Psoas muscle (tissue), 7 donors: ENCODE measurements at regions not wholly inside any gene's neighbourhood (a gene's known extent, or its start where the extent isn't known, plus 50 kb on each side); places are given as distances from the start of the nearest gene placed in this dataset.

Source experiments
- ATAC-seq, 4 donors: fragments of 200-7000 bp; cut with Tn5 transposase; one replicate each; pipeline ENCODE4 v1.9.1; 2020; ENCODE audit warnings: moderate library complexity in 3 of 4, mild to moderate bottlenecking in 2 of 4
- DNase-seq, 2 donors: peaks; one replicate each; pipeline ENCODE4 v3.0.0-alpha.2; 2020
- H3K27ac ChIP-seq: fragments of 200-600 bp; one replicate; pipeline ENCODE4 v1.8.0; 2022
- H3K27me3 ChIP-seq, 3 donors: fragments of 200-600 bp in 1 of 3; one replicate each; pipeline versions ENCODE4 v1.6.1 to v1.8.0; 2013 to 2022; ENCODE audit warnings: low read length in 2 of 3, mild to moderate bottlenecking in 2 of 3, moderate library complexity in 1 of 3; ENCODE audit not compliant: insufficient read depth in 3 of 3
- H3K36me3 ChIP-seq, 2 donors: fragments of 200-600 bp in 1 of 2; one replicate each; pipeline versions ENCODE4 v1.6.1 to v1.8.0; 2013 to 2022; ENCODE audit warnings: low read depth in 1 of 2, mild to moderate bottlenecking in 1 of 2, moderate library complexity in 1 of 2; ENCODE audit not compliant: insufficient read depth in 1 of 2
- H3K4me1 ChIP-seq: fragments of 200-600 bp; one replicate; pipeline ENCODE4 v1.8.0; 2022
- H3K4me3 ChIP-seq: fragments of 200-600 bp; one replicate; pipeline ENCODE4 v1.8.0; 2022; ENCODE audit warnings: mild to moderate bottlenecking
- H3K9me3 ChIP-seq: fragments of 200-600 bp; one replicate; pipeline ENCODE4 v1.8.0; 2022
- CTCF ChIP-seq: fragments of 200-600 bp; IDR thresholded peaks from one replicate; pipeline ENCODE4 v1.8.0; 2022; ENCODE audit warnings: antibody characterized with exemption
- WGBS, 3 donors: extraction: QIAGEN DNeasy Blood & Tissue Kit; methylation state at CpG; one replicate each; pipeline versions ENCODE4 v1.1.6 to v1.1.7; 2013; 5-methylcytosine and 5-hydroxymethylcytosine counted together
- intact Hi-C, 2 donors: fragments of 100-400 bp; cut with DNase I; formaldehyde crosslinking; loops; one replicate each; pipeline versions ENCODE4 v1.11.0 to v1.14.2; 2022
- donor health status: healthy with polysubstance abuse.
- donor health status: DM: no; HTN: no; CAD: no; lungs with moderate emphysema.
- donor health status: Bipolar disorder and iron deficiency.
- donor health status: healthy.
- donor health status: DM: yes; HTN: yes; CAD: no.
- donor health status: DM: no; HTN: no; CAD: no.
- donor health status: DM: yes; HTN: yes; CAD: no.

- Histone ChIP-seq H3K36me3 (no peaks in the 10 kb centered on the region), H3K4me1 (no peaks in the 10 kb centered on the region), H3K9me3 (no peaks in the 10 kb centered on the region), H3K27ac (no peak overlapping the region), H3K27me3 (no peaks in the 10 kb centered on the region), H3K4me3 (no peak overlapping the region)
- intact Hi-C loops: no loop called here
- no peak for TF ChIP-seq CTCF
- ATAC-seq (no peak), DNase-seq (no peak)
- 15 to 16% (median 16%) methylated on average over 5 of the region's 5 CpGs for WGBS, 3 donors
Observed at GRCh38 chr21:17438635-17439034, 74.2 kb upstream of the CXADR start.

- ATAC-seq: no peak
Observed at GRCh38 chr21:17440969-17441368, 71.9 kb upstream of the CXADR start.

DNA sequence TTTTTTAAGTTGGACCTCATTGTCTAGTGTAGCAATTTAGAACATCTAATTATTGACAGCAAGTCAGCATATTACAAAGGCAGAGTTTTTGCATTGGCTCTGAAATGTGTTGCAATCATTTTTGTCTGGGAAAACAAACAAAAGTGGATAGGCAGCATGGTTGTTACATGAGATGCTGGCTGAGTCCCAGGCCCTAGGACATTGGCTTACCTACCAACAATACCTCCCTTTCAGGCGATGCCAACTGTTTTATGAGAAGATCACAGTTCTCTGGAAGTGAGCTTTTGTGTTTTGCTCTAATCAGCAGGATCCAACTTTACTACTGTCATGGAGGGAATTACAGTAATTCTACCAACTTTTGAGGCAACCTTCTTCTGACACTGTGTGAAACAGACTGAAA is 71.5 kb upstream of the CXADR start:
- no peak overlapping the region for H3K4me3 ChIP-seq
- H3K4me1 ChIP-seq: no peaks in the 10 kb centered on the region
- DNase-seq: no peak
- intact Hi-C loops: no loop called here
- H3K27ac ChIP-seq: no peak overlapping the region
- no peaks in the 10 kb centered on the region for H3K36me3 ChIP-seq
- no peak for TF ChIP-seq CTCF
- whole genome bisulfite sequencing, 3 donors: 40 to 70% (median 45%) methylated on average over 1 of the region's 1 CpG
- no peak for ATAC-seq
- H3K9me3 ChIP-seq: no peaks in the 10 kb centered on the region
- H3K27me3 ChIP-seq: no peaks in the 10 kb centered on the region

More at GRCh38 chr21:17440969-17441368, 71.9 kb upstream of the CXADR start:
- 30 to 52% (median 36%) methylated on average over 3 of the region's 3 CpGs for WGBS, 3 donors
- Histone ChIP-seq H3K4me3 (no peak overlapping the region), H3K9me3 (no peaks in the 10 kb centered on the region), H3K27me3 (no peaks in the 10 kb centered on the region), H3K4me1 (no peaks in the 10 kb centered on the region), H3K36me3 (no peaks in the 10 kb centered on the region), H3K27ac (no peak overlapping the region)
- DNase-seq: no peak
- no peak for TF ChIP-seq CTCF
- intact Hi-C loops: no loop called here

GRCh38 chr21:17442165-17442564 is 70.7 kb upstream of the CXADR start:
- 75 to 80% (median 76%) methylated on average over 2 of the region's 2 CpGs for WGBS, 3 donors
- Histone ChIP-seq H3K4me1 (no peaks in the 10 kb centered on the region), H3K27me3 (no peaks in the 10 kb centered on the region), H3K9me3 (no peaks in the 10 kb centered on the region), H3K27ac (no peak overlapping the region), H3K36me3 (no peaks in the 10 kb centered on the region), H3K4me3 (no peak overlapping the region)
- intact Hi-C loops: no loop called here
- no peak for TF ChIP-seq CTCF
- ATAC-seq: no peak
- no peak for DNase-seq

DNA sequence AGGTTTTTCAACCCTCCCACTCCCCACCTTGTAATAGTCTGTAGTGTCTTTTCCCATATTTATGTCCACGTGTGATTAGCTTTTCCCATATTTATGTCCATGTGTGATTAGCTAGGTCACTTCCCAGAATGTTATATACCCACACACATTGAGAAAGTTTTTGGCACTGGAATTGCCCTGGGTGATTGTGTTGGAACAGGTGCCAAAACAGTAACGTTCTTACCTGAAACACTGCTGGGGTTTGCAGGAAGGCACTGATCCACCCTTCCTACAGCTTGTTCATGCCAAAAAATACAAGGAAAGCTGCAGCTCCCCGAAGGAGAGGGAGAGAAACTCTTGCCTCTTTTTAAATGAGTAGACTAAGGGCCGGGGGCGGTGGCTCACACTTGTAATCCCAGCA is 68.0 kb upstream of the CXADR start:
- DNase-seq: no peak
- no peaks in the 10 kb centered on the region for H3K27me3 ChIP-seq
- H3K27ac ChIP-seq: no peak overlapping the region
- no peaks in the 10 kb centered on the region for H3K36me3 ChIP-seq
- 78 to 87% (median 83%) methylated on average over 5 of the region's 5 CpGs for WGBS, 3 donors
- TF ChIP-seq CTCF: no peak
- H3K4me3 ChIP-seq: no peak overlapping the region
- H3K4me1 ChIP-seq: no peaks in the 10 kb centered on the region
- no peak for ATAC-seq
- no peaks in the 10 kb centered on the region for H3K9me3 ChIP-seq
- intact Hi-C loops: no loop called here
